ENCODE measurements at regions not wholly inside any gene's neighbourhood (a gene's known extent, or its start where the extent isn't known, plus 50 kb on each side); places are given as distances from the start of the nearest gene placed in this dataset.

- no peak for TF ChIP-seq SMC3 (conservative IDR thresholded peaks at IDR 0.05; ENCODE audit: poor library complexity)
- TF ChIP-seq RAD21 (conservative IDR thresholded peaks at IDR 0.05): no peak
- no peak for TF ChIP-seq POLR2AphosphoS5 (IDR thresholded peaks at IDR 0.05)
- TF ChIP-seq CTCF (IDR thresholded peaks at IDR 0.05; ENCODE audit: poor library complexity, severe bottlenecking): no peak
- no peak for TF ChIP-seq MXI1 (conservative IDR thresholded peaks at IDR 0.05; ENCODE audit: poor library complexity, severe bottlenecking)
- Histone ChIP-seq H3K36me3 (ENCODE audit: insufficient read depth, low read length) (no peaks in the 10 kb centered on the region), H4K20me1 (ENCODE audit: insufficient read depth) (no peaks in the 10 kb centered on the region), H2AFZ (ENCODE audit: low read depth, low read length) (no peak overlapping the region), H3K4me3 (ENCODE audit: low read length) (no peak overlapping the region), H3K9ac (ENCODE audit: low read length) (no peak overlapping the region), H3K27me3 (ENCODE audit: insufficient read depth, low read depth, low read length) (no peaks in the 10 kb centered on the region), H3K4me2 (ENCODE audit: low read length) (no peak overlapping the region), H3K9me3 (ENCODE audit: low read length) (no peaks in the 10 kb centered on the region), H3K9me2 (ENCODE audit: insufficient read depth, low read length) (no peaks in the 10 kb centered on the region), H3K79me2 (replicated peaks; ENCODE audit: insufficient read depth, low read length) (no peaks in the 10 kb centered on the region), H3F3A (ENCODE audit: insufficient read depth, low read length, poor library complexity, severe bottlenecking) (no peaks in the 10 kb centered on the region), H3K27ac (ENCODE audit: low read length) (no peak overlapping the region)
Observed at GRCh38 chrX:39399387-39399786, 598.1 kb downstream of the MID1IP1 start.

- no peak overlapping the region for H3K4me3 ChIP-seq (ENCODE audit: low read length)
- TF ChIP-seq MXI1 (conservative IDR thresholded peaks at IDR 0.05; ENCODE audit: poor library complexity, severe bottlenecking) (no peak), TAF1 (IDR thresholded peaks at IDR 0.05; ENCODE audit: low read depth) (no peak), RAD21 (conservative IDR thresholded peaks at IDR 0.05) (no peak), EP300 (conservative IDR thresholded peaks at IDR 0.05; ENCODE audit: poor library complexity, severe bottlenecking) (no peak), EZH2 (IDR thresholded peaks at IDR 0.05; ENCODE audit: borderline replicate concordance, insufficient read depth, low read length, poor library complexity, severe bottlenecking) (no peak), SMC3 (conservative IDR thresholded peaks at IDR 0.05; ENCODE audit: poor library complexity) (no peak), CTCF (IDR thresholded peaks at IDR 0.05; ENCODE audit: poor library complexity, severe bottlenecking) (no peak), POLR2AphosphoS5 (IDR thresholded peaks at IDR 0.05) (no peak), REST (IDR thresholded peaks at IDR 0.05; ENCODE audit: borderline replicate concordance) (no peak)
- no peak overlapping the region for H2AFZ ChIP-seq (ENCODE audit: low read depth, low read length)
- no peaks in the 10 kb centered on the region for H3K27me3 ChIP-seq (ENCODE audit: insufficient read depth, low read depth, low read length)
- H3K9ac ChIP-seq (ENCODE audit: low read length): no peak overlapping the region
- no peaks in the 10 kb centered on the region for H3K9me2 ChIP-seq (ENCODE audit: insufficient read depth, low read length)
- H4K20me1 ChIP-seq (ENCODE audit: insufficient read depth): no peaks in the 10 kb centered on the region
- H3K36me3 ChIP-seq (ENCODE audit: insufficient read depth, low read length): no peaks in the 10 kb centered on the region
- no peak overlapping the region for H3K4me2 ChIP-seq (ENCODE audit: low read length)
- H3K27ac ChIP-seq (ENCODE audit: low read length): no peak overlapping the region
- H3K79me2 ChIP-seq (replicated peaks; ENCODE audit: insufficient read depth, low read length): no peaks in the 10 kb centered on the region
- no peaks in the 10 kb centered on the region for H3K9me3 ChIP-seq (ENCODE audit: low read length)
- H3F3A ChIP-seq (ENCODE audit: insufficient read depth, low read length, poor library complexity, severe bottlenecking): no peaks in the 10 kb centered on the region
Observed at GRCh38 chrX:39401483-39402110, 600.3 kb downstream of the MID1IP1 start.
